22Rv1 (cell line): ENCODE measurements at regions not wholly inside any gene's neighbourhood (a gene's known extent, or its start where the extent isn't known, plus 50 kb on each side); places are given as distances from the start of the nearest gene placed in this dataset.

ENCODE experiments used
- CTCF ChIP-seq: fragments of 450-650 bp; IDR thresholded peaks from 2 replicates; pipeline ENCODE4 v1.5.1; 2017; ENCODE audit warnings: mild to moderate bottlenecking
- ZFX ChIP-seq: fragments of 450-650 bp; IDR thresholded peaks from 2 replicates; pipeline ENCODE4 v1.6.1; 2017; ENCODE audit warnings: antibody characterized with exemption, borderline replicate concordance

- no peak for TF ChIP-seq CTCF
- no peak for TF ChIP-seq ZFX
Observed at GRCh38 chr6:44722736-44723135, 335.2 kb downstream of the CDC5L start.
